ENCODE measurements at regions not wholly inside any gene's neighbourhood (a gene's known extent, or its start where the extent isn't known, plus 50 kb on each side); places are given as distances from the start of the nearest gene placed in this dataset.

DNA sequence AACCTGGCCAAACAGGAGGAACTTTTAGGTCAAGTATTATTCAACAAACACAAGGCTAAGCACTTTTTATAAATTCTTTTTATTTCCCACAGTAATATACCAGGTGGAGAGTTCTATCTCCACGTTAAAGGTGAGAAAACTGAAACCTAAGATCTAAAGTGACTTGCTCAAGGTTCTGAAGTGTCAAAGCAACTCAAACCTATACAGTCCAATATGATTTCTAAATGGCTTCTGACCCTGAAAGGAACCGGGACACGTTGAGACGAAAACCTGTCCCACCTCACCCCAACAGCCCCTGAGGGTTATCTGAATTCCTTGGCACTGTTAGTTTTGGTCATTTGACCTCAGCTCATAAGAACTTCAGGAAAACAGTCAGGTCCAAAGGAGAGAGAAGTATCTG lies 814.5 kb upstream of the LRATD1 start:
- H3K9me3 ChIP-seq (ENCODE audit: control extremely low read depth in 1 of 3, control insufficient read depth in 2 of 3, insufficient read depth in 1 of 3, low read length in 2 of 3): peaks cover 0 to 4% (median 0%) of the 10 kb centered on the region in 3 donors
- intact Hi-C loops (cut with micrococcal nuclease): no loop called here
- no peak overlapping the region for H2AFZ ChIP-seq (ENCODE audit: insufficient read depth, low read depth, low read length, poor library complexity, severe bottlenecking)
- no peaks in the 10 kb centered on the region for H3K27me3 ChIP-seq (replicated peaks in 1 of 4; ENCODE audit: control extremely low read depth in 1 of 4, control insufficient read depth in 3 of 4, insufficient read depth in 4 of 4, low read length in 3 of 4)
- no peak for TF ChIP-seq EZH2 (IDR thresholded peaks at IDR 0.05; ENCODE audit: borderline replicate concordance, insufficient read depth, low read depth, low read length, poor library complexity, severe bottlenecking)
- TF ChIP-seq, protein P1, sequence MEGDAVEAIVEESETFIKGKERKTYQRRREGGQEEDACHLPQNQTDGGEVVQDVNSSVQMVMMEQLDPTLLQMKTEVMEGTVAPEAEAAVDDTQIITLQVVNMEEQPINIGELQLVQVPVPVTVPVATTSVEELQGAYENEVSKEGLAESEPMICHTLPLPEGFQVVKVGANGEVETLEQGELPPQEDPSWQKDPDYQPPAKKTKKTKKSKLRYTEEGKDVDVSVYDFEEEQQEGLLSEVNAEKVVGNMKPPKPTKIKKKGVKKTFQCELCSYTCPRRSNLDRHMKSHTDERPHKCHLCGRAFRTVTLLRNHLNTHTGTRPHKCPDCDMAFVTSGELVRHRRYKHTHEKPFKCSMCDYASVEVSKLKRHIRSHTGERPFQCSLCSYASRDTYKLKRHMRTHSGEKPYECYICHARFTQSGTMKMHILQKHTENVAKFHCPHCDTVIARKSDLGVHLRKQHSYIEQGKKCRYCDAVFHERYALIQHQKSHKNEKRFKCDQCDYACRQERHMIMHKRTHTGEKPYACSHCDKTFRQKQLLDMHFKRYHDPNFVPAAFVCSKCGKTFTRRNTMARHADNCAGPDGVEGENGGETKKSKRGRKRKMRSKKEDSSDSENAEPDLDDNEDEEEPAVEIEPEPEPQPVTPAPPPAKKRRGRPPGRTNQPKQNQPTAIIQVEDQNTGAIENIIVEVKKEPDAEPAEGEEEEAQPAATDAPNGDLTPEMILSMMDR (IDR thresholded peaks at IDR 0.05): no peak
- Mint-ChIP-seq H3K9me3 (ENCODE audit: insufficient read depth) (no peaks in the 10 kb centered on the region), H3K4me3 (no peak overlapping the region), H3K27me3 (no peaks in the 10 kb centered on the region), H3K27ac (no peak overlapping the region), H3K4me1 (no peaks in the 10 kb centered on the region)
- H3K9ac ChIP-seq (ENCODE audit: low read length): no peak overlapping the region
- no peaks in the 10 kb centered on the region for H3K4me1 ChIP-seq (ENCODE audit: control insufficient read depth in 2 of 2, insufficient read depth in 2 of 2, low read length in 2 of 2)
- no peaks in the 10 kb centered on the region for H3K79me2 ChIP-seq (ENCODE audit: control insufficient read depth, insufficient read depth, low read length)
- H4K20me1 ChIP-seq (ENCODE audit: control insufficient read depth, insufficient read depth, low read length, poor library complexity, severe bottlenecking): no peaks in the 10 kb centered on the region
- ChIA-PET CTCF (no interaction called here), POLR2A (no interaction called here)
- no peak for ATAC-seq (ENCODE audit: low read depth)
- H3K4me2 ChIP-seq (replicated peaks; ENCODE audit: low read depth, low read length, poor library complexity, severe bottlenecking): no peak overlapping the region
- no peak overlapping the region for H3K4me3 ChIP-seq (ENCODE audit: control extremely low read depth in 1 of 5, extremely low read depth in 1 of 5, insufficient read depth in 1 of 5, low read depth in 2 of 5, low read length in 4 of 5)
- H3K36me3 ChIP-seq (replicated peaks in 1 of 2; ENCODE audit: control extremely low read depth in 1 of 2, control insufficient read depth in 1 of 2, extremely low read depth in 1 of 2, insufficient read depth in 2 of 2, low read length in 1 of 2): no peaks in the 10 kb centered on the region
- H3K27ac ChIP-seq (ENCODE audit: low read length in 2 of 2): no peak overlapping the region
- 80% methylated on average over 2 of the region's 4 CpGs for WGBS (ENCODE audit: insufficient coverage)
- no peak for DNase-seq

GRCh38 chr2:13819896-13820295 lies 812.6 kb upstream of the LRATD1 start:
- no peaks in the 10 kb centered on the region for H3K4me1 Mint-ChIP-seq
- H3K9me3 Mint-ChIP-seq (ENCODE audit: insufficient read depth): no peaks in the 10 kb centered on the region
- no peak for DNase-seq
- H3K79me2 ChIP-seq (ENCODE audit: control insufficient read depth, insufficient read depth, low read length): no peaks in the 10 kb centered on the region
- no peaks in the 10 kb centered on the region for H3K27me3 ChIP-seq (replicated peaks in 1 of 4; ENCODE audit: control extremely low read depth in 1 of 4, control insufficient read depth in 3 of 4, insufficient read depth in 4 of 4, low read length in 3 of 4)
- no peak overlapping the region for H3K9ac ChIP-seq (ENCODE audit: low read length)
- CTCF ChIA-PET: no interaction called here
- TF ChIP-seq EZH2 (IDR thresholded peaks at IDR 0.05; ENCODE audit: borderline replicate concordance, insufficient read depth, low read depth, low read length, poor library complexity, severe bottlenecking): no peak
- TF ChIP-seq, protein P1 (IDR thresholded peaks at IDR 0.05): no peak
- POLR2A ChIA-PET: no interaction called here
- H3K4me1 ChIP-seq (ENCODE audit: control insufficient read depth in 2 of 2, insufficient read depth in 2 of 2, low read length in 2 of 2): no peaks in the 10 kb centered on the region
- ATAC-seq (ENCODE audit: low read depth): no peak
- H3K27me3 Mint-ChIP-seq: no peaks in the 10 kb centered on the region
- WGBS (ENCODE audit: insufficient coverage): no CpG with 5 or more reads among the region's 2 CpGs
- H3K27ac Mint-ChIP-seq: no peak overlapping the region
- H3K4me3 Mint-ChIP-seq: no peak overlapping the region
- H2AFZ ChIP-seq (ENCODE audit: insufficient read depth, low read depth, low read length, poor library complexity, severe bottlenecking): no peak overlapping the region
- H3K27ac ChIP-seq (ENCODE audit: low read length in 2 of 2): no peak overlapping the region
- H3K4me2 ChIP-seq (replicated peaks; ENCODE audit: low read depth, low read length, poor library complexity, severe bottlenecking): no peak overlapping the region
- no peaks in the 10 kb centered on the region for H4K20me1 ChIP-seq (ENCODE audit: control insufficient read depth, insufficient read depth, low read length, poor library complexity, severe bottlenecking)
- H3K36me3 ChIP-seq (replicated peaks in 1 of 2; ENCODE audit: control extremely low read depth in 1 of 2, control insufficient read depth in 1 of 2, extremely low read depth in 1 of 2, insufficient read depth in 2 of 2, low read length in 1 of 2): no peaks in the 10 kb centered on the region
- intact Hi-C loops (cut with micrococcal nuclease): no loop called here
- peaks cover 0 to 4% (median 0%) of the 10 kb centered on the region in 3 donors for H3K9me3 ChIP-seq (ENCODE audit: control extremely low read depth in 1 of 3, control insufficient read depth in 2 of 3, insufficient read depth in 1 of 3, low read length in 2 of 3)
- H3K4me3 ChIP-seq (ENCODE audit: control extremely low read depth in 1 of 5, extremely low read depth in 1 of 5, insufficient read depth in 1 of 5, low read depth in 2 of 5, low read length in 4 of 5): no peak overlapping the region

All from B cell (primary cell).